Adipocyte (in vitro differentiated cells): ENCODE measurements at regions not wholly inside any gene's neighbourhood (a gene's known extent, or its start where the extent isn't known, plus 50 kb on each side); places are given as distances from the start of the nearest gene placed in this dataset.

Experiments used
- DNase-seq: peaks from one replicate; pipeline ENCODE4 v3.0.0-alpha.2; 2015; ENCODE audit warnings: low read depth
- H3K27me3 ChIP-seq: replicated peaks from 2 replicates; pipeline ENCODE4 v1.7.0; 2013; ENCODE audit warnings: mild to moderate bottlenecking, low read length, moderate library complexity; ENCODE audit not compliant: control insufficient read depth, insufficient read depth
- H3K36me3 ChIP-seq: 2 replicates; pipeline ENCODE4 v1.7.0; 2013; ENCODE audit warnings: low read length, mild to moderate bottlenecking, moderate library complexity; ENCODE audit not compliant: control insufficient read depth, insufficient read depth, severe bottlenecking
- H3K4me1 ChIP-seq: 2 replicates; pipeline ENCODE4 v1.7.0; 2013; ENCODE audit warnings: mild to moderate bottlenecking, low read length, moderate library complexity; ENCODE audit not compliant: control insufficient read depth, insufficient read depth
- H3K4me3 ChIP-seq: 2 replicates; pipeline ENCODE4 v1.7.0; 2013; ENCODE audit warnings: mild to moderate bottlenecking, low read length, moderate library complexity
- H3K9ac ChIP-seq: 2 replicates; pipeline ENCODE4 v1.7.0; 2013; ENCODE audit warnings: mild to moderate bottlenecking, low read length, moderate library complexity
- H3K9me3 ChIP-seq: 2 replicates; pipeline ENCODE4 v1.7.0; 2013; ENCODE audit warnings: mild to moderate bottlenecking, low read length, moderate library complexity; ENCODE audit not compliant: control insufficient read depth

GRCh38 chr3:38984731-38985130, 67.0 kb downstream of the SCN11A start:
- H3K4me3 ChIP-seq = no peak overlapping the region
- H3K27me3 ChIP-seq = no peaks in the 10 kb centered on the region
- no peak overlapping the region for H3K9ac ChIP-seq
- no peak for DNase-seq
- peaks cover 15% of the 10 kb centered on the region for H3K4me1 ChIP-seq
- H3K36me3 ChIP-seq = no peaks in the 10 kb centered on the region
- no peaks in the 10 kb centered on the region for H3K9me3 ChIP-seq

DNA sequence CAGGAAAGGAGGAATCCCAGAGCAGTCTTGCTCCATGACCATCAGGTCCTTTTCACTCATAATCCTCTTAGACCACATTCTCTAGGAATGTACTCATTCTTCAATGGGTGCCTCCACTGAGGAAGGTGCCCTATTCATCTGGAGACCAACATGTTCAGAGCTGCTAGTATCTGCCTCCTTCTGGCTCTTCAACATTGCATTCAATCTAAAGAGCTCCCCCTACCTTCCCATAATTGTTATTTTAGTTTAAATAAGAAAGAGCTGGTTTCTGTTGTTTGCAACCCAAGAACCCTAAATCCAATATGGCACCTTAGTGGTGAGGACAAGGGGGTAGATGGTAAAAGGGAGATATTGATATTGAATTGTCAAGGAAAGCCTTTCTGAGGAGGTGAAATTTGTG, 67.6 kb downstream of the SCN11A start:
- Histone ChIP-seq H3K4me1 (peaks cover 14% of the 10 kb centered on the region), H3K36me3 (no peaks in the 10 kb centered on the region), H3K4me3 (no peak overlapping the region), H3K9ac (no peak overlapping the region), H3K9me3 (no peaks in the 10 kb centered on the region), H3K27me3 (no peaks in the 10 kb centered on the region)
- DNase-seq = no peak

DNA sequence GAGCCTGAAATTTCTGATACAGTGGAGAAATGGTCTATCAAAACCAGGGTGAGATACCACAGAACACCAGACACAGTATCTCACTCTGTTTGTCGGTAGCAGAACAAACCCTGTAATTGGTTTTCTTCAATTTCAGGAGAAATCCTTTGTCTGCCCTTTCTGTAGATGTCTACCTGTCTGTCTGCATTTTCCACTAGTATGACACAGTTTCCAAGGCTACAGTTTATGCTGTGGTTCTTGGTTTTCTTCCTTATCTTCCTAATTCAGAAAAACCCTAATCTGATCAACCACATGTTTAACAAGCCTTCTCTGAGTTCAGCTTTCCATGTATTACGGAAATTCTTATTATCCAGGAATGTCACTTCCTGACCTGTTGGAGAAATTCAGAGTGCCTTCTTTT, 70.8 kb downstream of the SCN11A start:
- no peaks in the 10 kb centered on the region for H3K36me3 ChIP-seq
- no peaks in the 10 kb centered on the region for H3K27me3 ChIP-seq
- H3K9me3 ChIP-seq = no peaks in the 10 kb centered on the region
- no peak overlapping the region for H3K9ac ChIP-seq
- no peak overlapping the region for H3K4me3 ChIP-seq
- DNase-seq = no peak
- H3K4me1 ChIP-seq = peaks cover 4% of the 10 kb centered on the region

- DNase-seq = no peak
- H3K4me1 ChIP-seq = no peaks in the 10 kb centered on the region
- no peak overlapping the region for H3K4me3 ChIP-seq
- H3K36me3 ChIP-seq = no peaks in the 10 kb centered on the region
- no peak overlapping the region for H3K9ac ChIP-seq
- H3K27me3 ChIP-seq = no peaks in the 10 kb centered on the region
- no peaks in the 10 kb centered on the region for H3K9me3 ChIP-seq
These were observed 73.0 kb downstream of the SCN11A start for GRCh38 chr3:38978729-38979128.

DNA sequence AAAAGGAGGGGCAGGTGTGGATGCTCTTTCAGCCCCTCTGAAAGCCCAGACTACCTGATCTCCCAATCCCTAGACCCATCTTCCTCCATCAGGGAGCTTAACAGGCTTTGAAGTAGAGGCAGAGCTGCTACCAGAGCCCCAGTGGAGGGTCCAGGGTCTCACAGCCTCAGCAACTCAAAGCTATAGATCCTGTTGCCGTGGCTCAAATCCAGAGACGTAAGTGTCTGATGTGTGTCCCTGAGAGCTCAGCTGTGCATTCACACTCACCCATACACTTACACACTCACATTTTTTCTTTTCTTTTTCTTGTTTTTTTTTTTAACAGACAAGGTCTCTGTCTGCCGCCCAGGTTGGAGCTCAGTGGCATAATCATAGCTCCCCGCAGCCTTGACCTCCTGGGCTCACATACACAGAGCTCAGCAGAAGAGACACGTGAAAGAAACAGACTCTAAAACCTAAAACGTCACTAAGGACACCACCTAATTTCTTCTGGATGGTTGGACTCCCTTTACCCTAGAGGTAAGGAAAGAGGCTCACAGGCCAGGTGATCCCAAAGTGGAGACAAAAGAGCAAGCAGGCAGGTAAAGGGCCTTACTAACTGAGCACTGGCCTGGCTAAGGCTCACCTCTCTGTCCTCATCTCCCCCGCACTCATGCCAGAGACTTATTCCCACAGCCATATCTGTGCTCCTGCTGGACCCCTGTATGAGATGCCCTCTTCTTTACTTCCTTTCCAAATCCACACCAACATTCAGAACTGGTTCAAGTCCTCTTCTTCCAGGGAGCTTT, 80.7 kb downstream of the SCN11A start:
- no peak for DNase-seq
- Histone ChIP-seq H3K9ac (no peak overlapping the region), H3K9me3 (peaks cover 6% of the 10 kb centered on the region), H3K4me3 (no peak overlapping the region), H3K4me1 (no peaks in the 10 kb centered on the region), H3K27me3 (no peaks in the 10 kb centered on the region), H3K36me3 (no peaks in the 10 kb centered on the region)

DNA sequence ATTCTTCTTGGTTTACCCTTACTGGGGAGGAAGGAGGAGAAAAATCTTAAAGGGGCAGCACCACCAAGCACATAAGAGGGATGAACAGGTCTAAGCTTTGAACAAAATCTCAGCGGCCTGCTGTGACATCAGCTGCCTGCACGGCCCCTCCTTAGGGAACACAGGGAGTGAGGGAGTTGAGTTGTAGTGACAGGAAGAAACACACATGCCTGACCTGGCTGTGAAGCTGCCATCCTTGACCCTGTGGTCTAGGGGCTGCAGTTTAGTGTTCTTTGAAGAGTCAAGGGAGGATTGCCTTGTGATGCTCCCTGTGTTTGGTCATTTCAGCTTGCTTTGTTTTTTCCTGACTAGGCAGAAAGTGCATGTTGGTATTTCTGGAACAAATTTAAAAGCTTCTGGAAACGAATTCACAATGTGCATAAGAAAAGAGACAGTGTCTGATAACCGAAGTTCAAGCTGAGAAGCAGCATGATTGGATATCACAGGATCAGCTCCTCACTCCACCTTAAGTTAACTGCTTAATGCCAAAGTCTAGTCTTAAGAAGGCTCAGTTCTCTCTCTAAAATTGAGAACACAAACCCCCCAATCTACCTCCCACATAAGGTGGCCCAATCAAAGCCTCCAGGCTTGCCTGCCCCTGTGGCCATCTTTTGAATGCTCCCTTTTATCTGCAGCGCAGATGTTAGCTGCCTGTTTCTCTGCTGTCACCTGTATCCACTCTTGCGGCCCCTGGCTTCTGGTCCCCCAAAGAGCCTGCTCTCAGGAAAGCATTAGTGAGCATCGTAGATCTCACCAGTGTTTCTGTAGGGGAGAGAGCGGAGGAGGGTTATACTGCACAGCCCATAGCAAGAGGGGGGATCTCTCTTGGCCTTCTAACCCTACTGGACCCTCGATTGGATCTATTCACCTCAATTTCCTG, 82.2 kb downstream of the SCN11A start:
- Histone ChIP-seq H3K36me3 (no peaks in the 10 kb centered on the region), H3K4me3 (no peak overlapping the region), H3K4me1 (no peaks in the 10 kb centered on the region), H3K9ac (no peak overlapping the region), H3K9me3 (peaks cover 6% of the 10 kb centered on the region), H3K27me3 (no peaks in the 10 kb centered on the region)
- no peak for DNase-seq

DNA sequence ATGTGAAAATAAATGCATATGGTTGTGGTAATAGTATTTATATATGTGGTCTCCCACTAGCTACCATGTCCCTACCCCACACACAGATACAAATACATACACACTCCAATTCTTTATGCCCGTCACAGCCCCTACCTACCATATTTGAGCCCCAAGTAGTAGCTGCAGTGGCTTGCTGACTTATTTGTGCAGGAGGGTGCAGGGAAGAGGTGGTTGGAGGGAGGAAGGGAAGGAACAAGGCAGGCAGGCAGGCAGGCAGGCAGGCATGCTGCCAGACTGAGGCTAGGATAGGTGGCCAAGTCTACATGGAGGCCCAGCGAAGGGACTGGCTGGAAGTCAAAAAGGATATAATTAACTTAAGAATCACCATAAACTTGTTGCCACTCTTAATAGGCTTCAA, 82.9 kb downstream of the SCN11A start:
- no peaks in the 10 kb centered on the region for H3K36me3 ChIP-seq
- no peaks in the 10 kb centered on the region for H3K4me1 ChIP-seq
- H3K4me3 ChIP-seq = no peak overlapping the region
- peaks cover 5% of the 10 kb centered on the region for H3K27me3 ChIP-seq
- peaks cover 6% of the 10 kb centered on the region for H3K9me3 ChIP-seq
- DNase-seq = no peak
- H3K9ac ChIP-seq = no peak overlapping the region

GRCh38 chr3:38968403-38968802, 83.3 kb downstream of the SCN11A start:
- Histone ChIP-seq H3K4me3 (no peak overlapping the region), H3K9me3 (peaks cover 6% of the 10 kb centered on the region), H3K36me3 (no peaks in the 10 kb centered on the region), H3K4me1 (no peaks in the 10 kb centered on the region), H3K9ac (no peak overlapping the region), H3K27me3 (peaks cover 5% of the 10 kb centered on the region)
- no peak for DNase-seq

DNA sequence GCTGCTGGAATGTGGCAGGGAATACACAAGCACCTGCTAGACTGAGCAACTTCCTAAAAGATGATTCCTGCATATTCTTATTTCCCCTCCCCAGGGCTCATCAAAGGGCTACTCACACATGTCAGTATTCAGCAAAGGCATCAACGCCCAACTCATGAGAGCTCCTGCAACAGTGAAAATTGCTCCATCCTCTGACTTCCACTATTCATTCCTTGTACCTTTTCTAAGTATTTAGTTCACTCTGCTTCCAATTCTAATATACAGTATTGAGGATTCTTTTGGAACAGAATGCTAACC, 84.1 kb downstream of the SCN11A start:
- Histone ChIP-seq H3K36me3 (no peaks in the 10 kb centered on the region), H3K4me3 (no peak overlapping the region), H3K27me3 (peaks cover 5% of the 10 kb centered on the region), H3K9me3 (peaks cover 6% of the 10 kb centered on the region), H3K4me1 (no peaks in the 10 kb centered on the region), H3K9ac (no peak overlapping the region)
- DNase-seq = no peak

DNA sequence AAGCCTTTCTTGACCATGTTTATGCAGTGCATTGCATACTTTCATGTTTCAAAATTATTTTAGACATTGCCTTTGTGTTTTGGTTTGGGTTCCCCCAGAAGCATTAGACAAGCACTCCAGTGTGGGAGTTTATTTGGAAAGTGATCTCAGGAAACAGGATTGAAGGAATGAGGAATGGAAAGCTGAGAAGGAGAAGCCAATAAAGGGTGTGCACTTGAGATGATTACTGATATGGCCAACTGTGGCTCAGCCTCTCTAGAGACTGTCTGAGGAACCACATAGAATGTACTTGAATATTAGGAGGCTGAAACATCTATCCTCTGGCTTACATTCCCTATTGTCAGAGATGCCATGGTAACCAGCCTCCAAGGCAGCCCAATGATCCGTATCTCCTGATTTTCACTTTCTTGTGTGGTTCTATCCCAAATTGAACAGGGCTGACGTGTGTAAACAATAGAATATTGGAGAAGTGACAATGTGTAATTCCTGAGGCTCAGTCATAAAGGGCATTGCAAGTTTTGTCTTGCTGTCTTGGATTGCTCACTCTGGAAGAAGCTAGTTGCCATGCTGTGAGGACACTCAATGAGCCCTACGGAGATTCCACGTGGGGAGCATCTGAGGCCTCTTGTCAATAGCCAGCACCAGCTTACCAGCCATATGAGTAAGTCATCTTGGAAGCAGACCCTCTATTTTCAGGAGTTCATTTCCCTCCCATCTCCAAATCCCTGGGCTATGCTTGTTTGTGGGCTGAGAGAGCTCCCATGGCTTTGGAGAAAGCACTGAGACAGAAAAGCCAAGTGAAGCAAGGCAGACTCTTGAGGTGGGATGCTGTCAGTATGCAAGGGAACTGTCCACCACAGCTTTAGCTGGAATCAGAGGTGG, 84.7 kb downstream of the SCN11A start:
- H3K36me3 ChIP-seq = no peaks in the 10 kb centered on the region
- no peaks in the 10 kb centered on the region for H3K4me1 ChIP-seq
- peak; percentile 7 for DNase-seq
- peaks cover 5% of the 10 kb centered on the region for H3K27me3 ChIP-seq
- peaks cover 6% of the 10 kb centered on the region for H3K9me3 ChIP-seq
- no peak overlapping the region for H3K4me3 ChIP-seq
- no peak overlapping the region for H3K9ac ChIP-seq

- H3K9me3 ChIP-seq = peaks cover 6% of the 10 kb centered on the region
- H3K27me3 ChIP-seq = peaks cover 5% of the 10 kb centered on the region
- no peak overlapping the region for H3K4me3 ChIP-seq
- H3K9ac ChIP-seq = no peak overlapping the region
- no peaks in the 10 kb centered on the region for H3K36me3 ChIP-seq
- no peak for DNase-seq
- H3K4me1 ChIP-seq = no peaks in the 10 kb centered on the region
These were observed 87.1 kb downstream of the SCN11A start for GRCh38 chr3:38964646-38965045.
